KMS-11 (cell line): ENCODE measurements at regions not wholly inside any gene's neighbourhood (a gene's known extent, or its start where the extent isn't known, plus 50 kb on each side); places are given as distances from the start of the nearest gene placed in this dataset.

Experiments used
- H2AFZ ChIP-seq: fragments of 200-600 bp; sonication (generic); 2 replicates; pipeline ENCODE4 v1.6.1; 2016; ENCODE audit warnings: antibody characterized with exemption, mixed run types, low read depth
- H3K27ac ChIP-seq: fragments of 200-600 bp; sonication (generic); 2 replicates; pipeline ENCODE4 v1.6.1; 2016; ENCODE audit warnings: mild to moderate bottlenecking, mixed run types
- H3K27me3 ChIP-seq: fragments of 200-600 bp; sonication (generic); 2 replicates; pipeline ENCODE4 v1.6.1; 2017; ENCODE audit warnings: mild to moderate bottlenecking, low read depth, mixed run types, moderate library complexity; ENCODE audit not compliant: insufficient read depth
- H3K36me3 ChIP-seq: fragments of 200-600 bp; sonication (generic); 2 replicates; pipeline ENCODE4 v1.6.1; 2017; ENCODE audit warnings: mild to moderate bottlenecking, mixed run types; ENCODE audit not compliant: insufficient read depth
- H3K4me1 ChIP-seq: fragments of 200-600 bp; sonication (generic); 2 replicates; pipeline ENCODE4 v1.6.1; 2016; ENCODE audit warnings: mild to moderate bottlenecking, low read depth, mixed run types; ENCODE audit not compliant: poor library complexity, severe bottlenecking
- H3K4me2 ChIP-seq: fragments of 200-600 bp; sonication (generic); 2 replicates; pipeline ENCODE4 v1.7.0; 2016; ENCODE audit warnings: mild to moderate bottlenecking, mixed run types
- H3K4me3 ChIP-seq: fragments of 200-600 bp; sonication (generic); IDR thresholded peaks from 2 replicates; pipeline ENCODE4 v1.6.1; 2017; ENCODE audit warnings: low read depth, low read length, mixed read lengths; ENCODE audit not compliant: insufficient read depth
- H3K79me2 ChIP-seq: fragments of 200-600 bp; sonication (generic); 2 replicates; pipeline ENCODE4 v1.6.1; 2016; ENCODE audit warnings: low read depth, mixed run types; ENCODE audit not compliant: insufficient read depth
- H3K9ac ChIP-seq: fragments of 200-600 bp; sonication (generic); 2 replicates; pipeline ENCODE4 v1.6.1; 2016; ENCODE audit warnings: mild to moderate bottlenecking, mixed run types
- H4K20me1 ChIP-seq: fragments of 200-600 bp; sonication (generic); 2 replicates; pipeline ENCODE4 v1.6.1; 2016; ENCODE audit warnings: mild to moderate bottlenecking, mixed run types; ENCODE audit not compliant: insufficient read depth
- TF ChIP-seq, protein P1 (sequence below): fragments of 200-600 bp; sonication (generic); conservative IDR thresholded peaks from 2 replicates; pipeline ENCODE4 v1.6.1; 2017; ENCODE audit warnings: low read depth, mild to moderate bottlenecking, antibody characterized with exemption, low read length, moderate library complexity, mixed read lengths

DNA sequence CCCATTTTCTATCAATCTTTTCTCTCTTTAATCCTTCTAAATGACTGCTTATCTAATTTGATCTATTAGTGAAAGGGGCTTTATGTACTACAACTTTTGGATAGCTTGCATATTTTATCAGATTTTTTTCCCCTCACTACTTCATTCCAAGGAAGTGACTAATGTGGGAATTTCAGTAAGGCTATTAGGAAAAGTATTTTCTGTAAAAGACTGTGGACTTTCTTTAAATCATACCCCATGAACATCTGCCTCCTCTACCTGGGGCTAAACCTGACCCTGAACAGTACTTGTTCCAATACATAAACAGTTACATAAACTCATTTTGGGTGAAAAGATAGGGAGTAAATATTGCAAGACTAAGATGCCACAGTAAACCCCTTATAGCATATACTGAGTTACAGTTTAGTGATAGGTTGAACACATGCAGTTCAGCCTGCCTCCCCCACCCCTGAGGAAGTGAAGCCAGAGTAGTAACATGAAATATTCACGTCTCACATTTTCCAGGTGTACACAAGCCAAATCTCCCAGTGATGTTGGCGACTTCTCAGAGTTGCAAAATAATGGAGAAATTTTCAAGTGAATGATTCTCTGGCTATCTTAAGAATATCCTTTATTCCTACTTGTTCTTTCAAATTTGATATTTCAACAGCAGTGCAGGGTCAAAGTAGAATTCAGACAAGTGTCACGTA, 590.9 kb upstream of the ZEB2 start:
- Histone ChIP-seq H3K9ac (no peak overlapping the region), H3K79me2 (no peaks in the 10 kb centered on the region), H3K4me2 (no peak overlapping the region), H3K27ac (no peak overlapping the region), H3K36me3 (no peaks in the 10 kb centered on the region), H3K4me3 (no peak overlapping the region), H4K20me1 (no peaks in the 10 kb centered on the region), H3K27me3 (no peaks in the 10 kb centered on the region), H2AFZ (no peak overlapping the region), H3K4me1 (no peaks in the 10 kb centered on the region)
- TF ChIP-seq, protein P1, sequence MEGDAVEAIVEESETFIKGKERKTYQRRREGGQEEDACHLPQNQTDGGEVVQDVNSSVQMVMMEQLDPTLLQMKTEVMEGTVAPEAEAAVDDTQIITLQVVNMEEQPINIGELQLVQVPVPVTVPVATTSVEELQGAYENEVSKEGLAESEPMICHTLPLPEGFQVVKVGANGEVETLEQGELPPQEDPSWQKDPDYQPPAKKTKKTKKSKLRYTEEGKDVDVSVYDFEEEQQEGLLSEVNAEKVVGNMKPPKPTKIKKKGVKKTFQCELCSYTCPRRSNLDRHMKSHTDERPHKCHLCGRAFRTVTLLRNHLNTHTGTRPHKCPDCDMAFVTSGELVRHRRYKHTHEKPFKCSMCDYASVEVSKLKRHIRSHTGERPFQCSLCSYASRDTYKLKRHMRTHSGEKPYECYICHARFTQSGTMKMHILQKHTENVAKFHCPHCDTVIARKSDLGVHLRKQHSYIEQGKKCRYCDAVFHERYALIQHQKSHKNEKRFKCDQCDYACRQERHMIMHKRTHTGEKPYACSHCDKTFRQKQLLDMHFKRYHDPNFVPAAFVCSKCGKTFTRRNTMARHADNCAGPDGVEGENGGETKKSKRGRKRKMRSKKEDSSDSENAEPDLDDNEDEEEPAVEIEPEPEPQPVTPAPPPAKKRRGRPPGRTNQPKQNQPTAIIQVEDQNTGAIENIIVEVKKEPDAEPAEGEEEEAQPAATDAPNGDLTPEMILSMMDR: no peak

GRCh38 chr2:145108959-145109710, 589.2 kb upstream of the ZEB2 start:
- no peak overlapping the region for H3K4me2 ChIP-seq
- TF ChIP-seq, protein P1: no peak
- H4K20me1 ChIP-seq: no peaks in the 10 kb centered on the region
- no peak overlapping the region for H3K4me3 ChIP-seq
- no peak overlapping the region for H3K27ac ChIP-seq
- no peaks in the 10 kb centered on the region for H3K27me3 ChIP-seq
- no peaks in the 10 kb centered on the region for H3K36me3 ChIP-seq
- no peak overlapping the region for H2AFZ ChIP-seq
- H3K4me1 ChIP-seq: no peaks in the 10 kb centered on the region
- H3K9ac ChIP-seq: no peak overlapping the region
- no peaks in the 10 kb centered on the region for H3K79me2 ChIP-seq

DNA sequence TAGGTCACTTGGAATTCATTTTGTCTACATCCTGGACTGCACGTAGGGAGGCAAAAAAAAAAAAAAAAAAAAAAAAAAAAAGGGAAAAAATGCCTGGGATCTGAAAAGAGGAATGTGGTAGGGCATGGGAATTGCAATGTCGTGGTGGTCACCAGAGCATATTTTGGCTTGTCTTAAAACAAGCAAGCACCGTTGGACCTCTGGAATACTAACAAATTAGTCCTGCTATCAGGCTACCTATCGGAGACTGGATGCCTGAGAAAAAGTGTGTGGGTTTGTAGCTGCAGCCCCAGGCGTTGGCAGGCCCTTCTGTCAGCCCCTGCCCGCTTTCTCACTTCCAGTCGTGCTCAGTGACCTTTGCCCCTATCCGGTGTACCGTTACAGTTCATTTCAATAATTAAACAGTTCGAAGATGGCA, 588.5 kb upstream of the ZEB2 start:
- Histone ChIP-seq H3K4me3 (no peak overlapping the region), H2AFZ (no peak overlapping the region), H3K36me3 (no peaks in the 10 kb centered on the region), H3K4me1 (no peaks in the 10 kb centered on the region), H3K4me2 (no peak overlapping the region), H4K20me1 (no peaks in the 10 kb centered on the region), H3K27ac (no peak overlapping the region), H3K79me2 (no peaks in the 10 kb centered on the region), H3K9ac (no peak overlapping the region), H3K27me3 (no peaks in the 10 kb centered on the region)
- TF ChIP-seq, protein P1: no peak

DNA sequence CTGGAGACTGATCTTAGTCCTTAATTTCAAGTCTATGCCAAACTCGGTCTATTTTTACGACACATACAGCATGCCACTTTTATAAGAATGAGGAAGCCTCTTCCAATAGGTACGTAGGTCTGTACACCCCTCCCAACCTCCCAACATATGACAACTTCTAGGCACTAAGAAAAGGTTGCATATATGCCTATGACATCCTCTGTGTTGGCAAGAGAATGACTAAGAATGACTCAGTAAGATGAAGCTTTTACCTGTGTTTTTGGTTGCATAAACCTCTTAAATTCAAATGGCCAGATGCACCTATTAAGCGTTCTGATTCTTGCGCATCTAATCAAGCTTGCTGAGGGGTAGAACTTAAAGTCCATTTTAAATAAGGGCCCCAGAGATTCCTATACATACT, 586.4 kb upstream of the ZEB2 start:
- no peak overlapping the region for H3K4me2 ChIP-seq
- H4K20me1 ChIP-seq: no peaks in the 10 kb centered on the region
- no peak overlapping the region for H3K4me3 ChIP-seq
- H3K4me1 ChIP-seq: no peaks in the 10 kb centered on the region
- H3K27me3 ChIP-seq: no peaks in the 10 kb centered on the region
- no peak overlapping the region for H3K27ac ChIP-seq
- no peaks in the 10 kb centered on the region for H3K36me3 ChIP-seq
- TF ChIP-seq, protein P1: no peak
- H2AFZ ChIP-seq: no peak overlapping the region
- no peak overlapping the region for H3K9ac ChIP-seq
- H3K79me2 ChIP-seq: no peaks in the 10 kb centered on the region
